SHP77 (cell line): ENCODE measurements at regions not wholly inside any gene's neighbourhood (a gene's known extent, or its start where the extent isn't known, plus 50 kb on each side); places are given as distances from the start of the nearest gene placed in this dataset.
A peak's percentile ranks its signal among the peaks of the same experiment; 100 is the strongest.

Source experiments
- DNase-seq, 2 experiments: peaks; one replicate each; lab custom pipeline; 2025; lab: John Stamatoyannopoulos, UW

DNA sequence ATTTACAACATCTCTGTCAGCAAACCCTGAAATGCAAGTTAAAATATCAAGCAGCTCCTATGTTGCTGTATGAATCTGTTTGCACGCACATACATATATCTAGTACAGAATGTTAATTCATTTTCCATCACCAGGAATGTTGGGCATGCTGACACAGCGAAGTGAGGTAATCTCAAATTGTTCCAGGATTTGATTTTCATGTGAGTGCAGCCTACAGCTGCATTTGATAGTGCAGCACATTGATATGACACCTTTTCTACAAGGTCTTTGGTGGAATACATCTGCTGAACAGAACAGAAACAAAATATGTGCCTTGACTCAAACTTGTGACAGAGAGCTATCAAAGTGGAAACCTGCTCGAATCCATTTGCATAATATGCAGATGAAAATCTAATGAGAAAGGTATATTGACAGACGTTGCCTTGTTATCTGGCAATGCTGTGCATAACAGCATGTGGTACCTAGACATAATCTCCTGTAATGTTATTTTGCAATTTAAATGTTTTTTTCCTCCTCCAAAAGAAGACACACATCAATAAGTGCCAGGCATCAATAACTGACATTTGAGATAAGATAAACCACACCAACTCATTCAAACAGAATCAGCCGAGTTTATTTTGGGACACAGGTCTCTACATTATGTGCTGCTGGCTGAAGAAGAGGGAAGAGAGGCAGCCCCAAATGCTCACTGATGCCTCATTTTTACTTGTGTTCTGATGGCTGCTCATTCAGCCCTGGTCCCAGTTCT, 512.2 kb downstream of the ZNF608 start:
- DNase-seq: no peak

DNA sequence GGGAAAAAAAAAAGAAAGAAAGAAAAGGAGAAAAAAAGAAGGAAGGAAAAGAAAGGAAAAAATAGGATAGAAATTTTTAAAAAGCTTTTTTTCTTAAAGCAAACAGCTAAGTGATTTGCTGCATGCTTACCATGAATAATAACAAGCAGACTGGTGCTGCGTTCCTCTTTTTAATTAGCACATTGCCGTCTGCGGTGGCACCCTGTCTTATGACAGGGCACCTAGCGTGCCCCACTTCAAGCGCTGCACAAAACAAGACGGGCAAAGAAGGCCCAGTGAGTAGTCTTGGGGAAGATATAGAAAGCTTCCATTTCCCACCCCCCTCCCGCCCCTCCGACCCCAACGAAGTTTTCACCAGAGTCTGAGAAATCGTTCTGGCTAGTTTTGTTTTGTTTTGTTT, 513.9 kb downstream of the ZNF608 start:
- no peak for DNase-seq

DNA sequence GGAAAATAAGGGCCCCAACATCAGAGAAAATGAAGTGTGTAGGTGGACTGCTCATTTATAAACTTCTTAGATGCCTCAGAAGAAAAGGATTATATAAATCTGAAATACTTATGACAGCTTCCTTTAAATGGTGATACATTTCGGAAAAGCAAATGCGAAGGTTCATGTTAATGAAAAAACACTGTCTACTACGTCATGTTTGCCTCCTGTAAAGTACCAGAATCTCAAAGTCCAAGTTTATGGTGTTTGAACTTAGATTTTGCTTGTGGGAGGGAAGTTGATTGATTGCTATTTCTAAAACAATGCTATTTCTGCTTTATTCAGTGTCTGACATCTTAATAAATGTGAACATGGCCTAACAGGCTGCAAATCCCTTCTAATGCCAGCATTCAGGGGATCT, 514.6 kb downstream of the ZNF608 start:
- no peak for DNase-seq

DNA sequence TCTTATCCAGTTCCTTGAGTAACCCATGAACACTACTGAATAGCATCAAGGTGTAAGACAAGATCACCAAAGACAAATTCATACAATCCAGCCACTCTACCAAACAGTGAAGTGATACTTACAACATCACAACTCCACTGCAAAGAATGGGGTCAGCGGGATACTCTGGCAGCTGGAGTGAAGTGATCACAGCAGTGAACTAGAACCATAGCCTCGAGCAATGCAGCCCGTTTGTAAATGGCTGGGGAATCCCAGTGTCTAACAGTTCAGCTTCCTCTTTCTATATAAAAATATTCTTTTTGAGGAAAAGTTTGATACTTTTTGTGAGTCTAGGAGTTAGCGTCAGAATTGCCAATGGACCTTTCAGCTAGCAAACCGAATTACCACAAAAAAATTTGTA, 515.2 kb downstream of the ZNF608 start:
- DNase-seq: no peak

DNA sequence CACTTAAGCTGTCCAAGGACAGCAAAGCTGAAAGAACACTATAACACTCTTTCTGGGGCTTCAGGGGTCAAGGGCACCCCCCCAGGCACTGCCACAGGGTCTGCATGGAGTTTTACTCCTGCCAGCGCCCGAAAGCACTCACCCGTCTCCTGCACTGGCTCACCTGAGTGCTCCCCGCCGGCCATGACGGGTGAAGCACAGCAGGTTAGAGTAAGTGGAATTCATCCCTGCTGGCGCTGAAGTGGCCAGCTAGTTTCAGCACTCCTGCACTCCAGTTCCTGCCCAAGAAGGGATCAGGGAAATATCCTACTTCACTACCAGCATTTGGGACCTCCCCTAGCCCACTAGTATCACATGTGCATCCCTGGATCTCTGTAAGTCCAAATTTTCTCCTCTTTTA, 516.0 kb downstream of the ZNF608 start:
- no peak for DNase-seq

DNA sequence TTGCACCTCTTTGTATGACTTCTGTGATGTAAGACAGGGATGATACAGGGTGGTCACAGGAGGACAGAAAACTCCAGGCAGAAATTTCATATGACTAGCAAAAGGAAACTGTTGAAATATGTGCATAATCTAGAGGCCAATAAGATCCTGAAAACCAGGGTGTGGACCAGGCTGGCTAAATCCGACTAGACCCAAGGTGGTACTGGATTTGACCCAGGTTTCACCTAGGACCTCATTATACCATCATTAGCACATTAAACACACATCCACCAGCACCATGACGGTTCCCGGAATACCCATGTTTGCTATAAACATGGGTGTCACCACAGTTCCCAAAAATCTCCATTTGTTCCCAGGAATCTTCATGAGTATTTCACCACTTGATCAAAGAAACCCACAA, 517.1 kb downstream of the ZNF608 start:
- DNase-seq: no peak

DNA sequence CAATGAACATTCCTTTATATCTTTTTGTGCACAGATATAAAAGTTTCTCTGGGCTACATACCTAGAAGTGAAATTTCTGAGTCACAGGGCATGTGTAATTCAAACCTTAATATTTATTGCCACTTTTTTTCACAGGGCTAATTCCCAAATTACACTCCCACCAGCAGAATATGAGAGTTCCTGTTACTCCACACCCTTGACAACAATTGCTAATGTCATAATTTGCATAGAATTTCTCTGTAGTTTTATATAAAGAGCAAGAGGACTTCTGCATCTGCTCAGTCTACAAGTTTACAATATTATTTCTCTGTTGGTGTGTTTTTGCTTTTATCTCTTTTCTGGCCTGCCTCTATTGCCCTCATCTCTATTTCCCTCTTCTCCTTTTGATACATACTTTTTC, 518.5 kb downstream of the ZNF608 start:
- no peak for DNase-seq

DNA sequence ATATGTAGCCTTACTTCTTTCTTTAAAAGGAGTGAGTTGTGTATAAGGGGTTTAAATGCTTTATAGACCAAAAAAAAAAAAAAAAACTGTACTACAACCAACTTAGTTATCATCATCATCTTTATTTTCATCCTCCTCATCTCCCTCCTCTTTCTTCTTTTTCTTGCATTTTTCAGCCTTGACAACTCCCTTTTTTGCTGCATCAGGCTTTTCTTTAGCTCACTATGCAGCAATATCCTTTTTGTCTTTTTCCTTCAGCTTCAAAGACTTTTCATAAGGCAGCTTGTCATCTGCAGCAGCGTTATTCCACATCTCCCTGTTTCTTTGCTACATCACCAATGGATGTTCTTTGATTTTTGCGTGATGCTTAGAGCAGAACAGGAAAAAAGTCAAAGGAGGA, 526.0 kb downstream of the ZNF608 start:
- no peak for DNase-seq

DNA sequence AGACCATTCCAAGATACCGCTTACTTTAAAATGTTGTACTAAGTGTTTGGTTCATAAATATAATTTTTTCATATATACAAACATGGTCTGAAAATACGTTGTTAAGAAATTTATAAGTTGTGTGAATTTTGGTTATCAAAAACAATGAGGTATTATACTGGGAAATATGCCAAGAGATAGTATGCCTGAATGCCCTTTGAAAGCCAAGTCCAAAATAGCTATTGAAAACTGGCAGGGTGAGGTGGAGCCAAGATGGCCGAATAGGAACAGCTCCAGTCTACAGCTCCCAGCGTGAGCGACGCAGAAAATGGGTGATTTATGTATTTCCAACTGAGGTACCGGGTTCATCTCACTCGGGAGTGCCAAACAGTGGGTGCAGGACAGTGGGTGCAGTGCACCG, 533.5 kb downstream of the ZNF608 start:
- DNase-seq: no peak

DNA sequence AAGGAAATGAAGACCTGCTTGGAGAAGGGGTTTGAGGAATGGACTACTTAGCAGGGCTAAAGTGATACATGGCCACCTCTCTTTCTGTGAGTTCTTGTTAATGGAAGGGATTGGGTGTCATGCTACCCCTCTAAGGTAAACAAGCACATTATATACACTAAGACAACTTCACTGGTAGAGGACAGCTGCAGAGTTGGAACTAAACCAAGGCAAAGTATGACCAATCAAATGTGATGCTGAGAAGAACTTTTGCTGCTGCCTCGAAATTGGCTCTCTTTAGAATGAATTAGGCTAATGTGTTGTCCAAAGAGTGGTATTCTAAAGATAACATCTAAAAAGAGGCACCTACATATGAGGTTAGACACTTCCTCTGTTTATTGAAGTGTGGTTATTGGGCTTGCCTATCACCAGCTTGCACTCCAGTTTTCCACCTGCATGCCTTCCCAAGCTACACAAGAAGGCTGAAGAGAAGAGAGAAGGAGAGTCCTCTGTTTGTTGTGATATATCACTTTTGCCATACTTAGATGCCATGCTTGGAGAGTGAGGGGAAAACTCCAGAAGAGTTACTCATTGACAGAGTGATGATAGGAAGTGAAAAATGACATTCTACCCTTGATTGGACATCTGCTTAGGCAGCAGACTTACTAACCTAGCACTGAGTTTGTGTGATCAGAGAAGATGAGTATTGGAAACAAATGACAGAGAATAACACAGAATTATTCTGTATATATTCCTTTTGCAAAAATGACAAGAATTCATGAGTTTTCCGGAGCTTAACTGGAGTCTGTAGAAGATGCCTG, 536.1 kb downstream of the ZNF608 start:
- DNase-seq: peak in 1 of 2 experiments; percentile 1

DNA sequence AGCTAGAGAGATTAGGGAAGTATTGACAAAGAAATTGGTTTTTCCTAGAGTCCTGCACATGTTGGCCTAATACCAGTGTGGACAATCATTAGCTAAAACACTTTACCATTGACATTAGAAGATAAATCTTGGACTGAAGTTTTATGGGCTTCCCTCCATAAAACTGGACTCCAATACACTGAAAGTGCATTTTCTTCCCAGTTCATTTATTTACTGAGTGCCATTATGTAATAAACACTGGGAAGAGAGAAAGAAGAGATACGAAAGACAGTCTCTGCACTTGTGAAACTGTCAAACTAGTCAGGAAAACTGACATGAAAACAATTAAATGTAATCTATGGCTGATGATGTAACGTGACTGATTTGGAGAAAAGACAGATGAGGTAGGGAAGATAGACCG, 539.3 kb downstream of the ZNF608 start:
- no peak for DNase-seq

DNA sequence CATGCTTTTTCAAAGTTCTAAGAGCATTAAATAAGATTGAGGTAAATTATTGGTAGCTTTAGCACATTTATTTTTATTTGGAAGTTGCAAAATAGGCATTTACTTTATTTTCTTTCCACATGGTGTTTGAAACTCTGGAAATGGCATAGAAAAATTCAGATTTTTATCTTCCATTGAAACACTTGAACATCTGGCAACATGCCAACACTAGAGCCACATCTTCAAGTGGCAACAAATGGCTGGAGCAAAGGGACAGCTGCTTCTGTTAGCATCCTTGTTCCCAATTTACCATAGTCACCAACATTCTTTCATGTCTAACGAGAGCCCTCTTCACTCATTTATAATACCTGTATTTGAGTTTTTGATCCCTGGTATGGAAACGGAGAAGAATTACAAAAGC, 539.9 kb downstream of the ZNF608 start:
- DNase-seq: peak in 1 of 2 experiments; percentile 40

DNA sequence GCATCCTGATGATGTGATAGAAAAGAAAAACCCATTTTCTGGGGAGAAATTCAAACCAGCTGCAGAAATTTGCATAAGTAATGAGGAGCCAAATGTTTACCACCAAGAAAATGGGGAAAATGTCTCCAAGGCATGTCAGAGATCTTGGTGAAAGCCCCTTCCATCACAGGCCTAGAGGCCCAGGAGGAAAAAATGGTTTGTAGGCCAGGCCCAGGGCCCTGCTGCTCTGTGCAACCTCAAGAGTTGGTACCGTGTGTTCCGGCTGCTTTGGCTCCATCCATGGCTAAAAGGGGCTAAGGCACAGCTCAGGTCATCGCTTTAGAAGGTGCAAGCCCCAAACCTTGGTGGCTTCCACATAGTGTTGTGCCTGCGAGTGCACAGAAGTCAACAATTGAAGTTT, 543.1 kb downstream of the ZNF608 start:
- DNase-seq: no peak

DNA sequence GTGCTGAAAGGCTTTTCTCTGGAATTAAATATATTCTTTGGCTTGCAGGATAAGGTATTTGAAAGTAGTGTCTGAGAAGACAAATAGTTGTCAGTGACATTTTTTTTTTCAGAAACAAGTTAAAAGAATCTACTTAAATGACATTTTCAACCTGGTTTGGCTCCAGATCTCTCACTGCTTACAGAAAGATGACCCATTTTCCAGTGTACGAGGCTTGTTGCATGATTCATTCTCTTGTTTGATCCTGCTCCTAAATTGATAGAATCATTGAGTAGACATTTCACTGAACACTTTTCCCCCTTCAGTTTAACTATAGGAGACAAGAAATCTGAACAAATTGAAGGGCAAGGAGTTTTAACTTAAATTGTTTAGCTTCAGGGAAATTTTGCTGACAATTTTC, 546.1 kb downstream of the ZNF608 start:
- DNase-seq: no peak

DNA sequence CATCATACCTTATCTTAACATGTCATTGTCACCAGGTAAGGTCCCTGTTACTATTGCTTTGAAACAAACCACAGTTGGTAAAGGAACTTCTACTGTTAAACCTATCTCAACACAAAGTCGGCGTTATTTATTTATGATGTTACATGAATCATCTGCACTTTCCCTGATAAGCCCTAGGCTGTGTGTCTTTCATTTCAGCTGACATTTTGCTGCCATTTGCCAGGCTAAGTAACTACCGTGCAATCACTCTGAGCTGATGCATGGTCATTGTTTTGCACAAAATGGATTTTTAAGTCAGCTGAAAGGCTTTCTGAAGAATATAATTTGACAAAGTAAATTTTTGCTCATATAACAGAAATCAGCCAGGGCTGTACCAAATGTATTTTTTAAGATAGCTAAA, 546.5 kb downstream of the ZNF608 start:
- no peak for DNase-seq

DNA sequence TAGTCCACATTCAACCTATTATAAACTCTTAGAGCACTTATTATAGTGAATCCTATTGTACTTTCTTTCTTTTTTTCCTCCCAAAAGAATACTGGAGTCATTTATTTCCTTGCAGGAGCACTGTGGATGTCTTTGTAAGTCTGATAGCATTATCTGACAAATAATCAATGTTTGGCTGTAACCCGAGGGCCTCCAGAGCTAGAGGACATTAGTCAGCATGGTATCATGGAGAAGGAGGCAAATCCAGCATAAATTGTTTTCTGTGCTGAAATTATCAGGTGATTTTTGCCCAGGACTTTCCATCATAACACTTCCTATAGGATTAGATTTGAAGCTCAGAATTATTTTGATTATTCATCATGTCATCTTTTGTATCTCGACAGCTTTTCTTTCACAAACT, 551.0 kb downstream of the ZNF608 start:
- DNase-seq: no peak

DNA sequence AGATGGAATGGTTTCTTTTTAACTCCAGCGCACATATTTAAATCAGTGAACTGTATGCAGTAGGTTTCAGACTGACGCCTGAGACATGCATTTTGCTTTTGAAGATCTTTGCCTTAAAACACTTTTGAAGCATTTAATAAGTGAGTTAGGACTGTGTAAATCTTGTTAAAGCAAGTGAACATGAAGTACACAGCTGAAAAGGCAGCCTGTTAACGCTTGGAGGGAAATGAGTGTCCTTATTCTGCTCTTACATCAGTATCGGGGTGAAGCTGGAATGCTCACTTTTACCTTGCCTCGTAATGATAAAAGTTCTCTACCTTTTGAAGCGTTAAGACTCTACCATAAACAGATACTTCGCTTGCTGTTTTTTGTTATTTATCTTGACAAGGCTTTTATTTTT, 552.2 kb downstream of the ZNF608 start:
- no peak for DNase-seq

DNA sequence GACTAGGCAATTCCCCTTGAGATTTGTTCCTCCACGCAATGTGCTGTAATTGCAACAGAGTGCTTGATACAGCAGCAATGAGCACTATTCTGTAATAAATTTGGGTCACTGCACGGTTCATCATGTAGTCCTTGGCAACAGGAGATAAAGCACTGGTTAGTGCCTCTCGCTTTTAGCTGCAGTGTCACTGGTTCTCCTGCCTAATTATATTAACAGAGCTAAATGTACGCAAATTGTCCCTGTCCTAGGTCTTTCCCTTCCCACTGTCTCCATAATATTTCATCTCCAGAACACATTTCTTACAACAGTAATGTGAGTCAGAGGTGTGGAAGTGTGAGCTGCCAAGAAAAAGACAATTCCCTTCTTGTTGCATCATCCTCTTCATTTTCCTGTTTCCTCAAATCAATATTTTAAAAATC, 553.1 kb downstream of the ZNF608 start:
- DNase-seq: no peak

DNA sequence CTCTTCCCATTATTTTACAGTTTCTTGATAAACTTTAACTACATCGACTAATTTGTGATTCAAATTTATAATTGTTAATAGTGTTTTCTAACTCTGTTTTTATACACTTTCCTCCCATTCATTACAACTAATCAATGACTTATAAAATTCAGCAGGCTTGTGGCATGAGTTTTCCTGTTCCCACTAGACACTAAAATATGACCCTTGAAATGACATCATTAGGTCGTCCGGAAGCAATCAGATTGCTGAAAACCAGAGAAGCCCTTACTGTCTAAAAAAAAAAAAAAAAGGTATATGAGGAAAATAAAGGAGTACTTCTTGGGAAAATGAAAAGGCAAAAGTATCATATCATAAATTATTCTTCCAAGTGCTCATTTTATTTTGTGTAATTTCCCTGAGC, 553.7 kb downstream of the ZNF608 start:
- no peak for DNase-seq

DNA sequence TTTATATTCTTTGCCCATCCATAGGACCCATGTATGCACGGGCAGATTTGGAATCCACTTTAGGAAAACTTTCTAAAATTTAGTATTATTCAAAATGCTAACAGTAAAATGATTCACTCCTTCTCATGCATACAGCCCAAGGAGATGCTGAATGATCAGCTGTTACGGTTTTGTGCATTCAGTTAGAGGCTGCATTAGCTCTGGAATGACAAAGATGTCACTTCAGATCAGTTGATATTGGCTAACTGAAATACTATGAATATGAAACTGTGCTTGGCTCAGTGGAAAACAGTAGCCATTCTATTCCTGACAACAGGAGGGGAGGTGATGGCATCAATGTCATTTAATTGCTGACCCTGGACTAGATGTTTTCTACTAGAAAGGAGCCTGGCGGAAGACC, 560.7 kb downstream of the ZNF608 start:
- DNase-seq: no peak

DNA sequence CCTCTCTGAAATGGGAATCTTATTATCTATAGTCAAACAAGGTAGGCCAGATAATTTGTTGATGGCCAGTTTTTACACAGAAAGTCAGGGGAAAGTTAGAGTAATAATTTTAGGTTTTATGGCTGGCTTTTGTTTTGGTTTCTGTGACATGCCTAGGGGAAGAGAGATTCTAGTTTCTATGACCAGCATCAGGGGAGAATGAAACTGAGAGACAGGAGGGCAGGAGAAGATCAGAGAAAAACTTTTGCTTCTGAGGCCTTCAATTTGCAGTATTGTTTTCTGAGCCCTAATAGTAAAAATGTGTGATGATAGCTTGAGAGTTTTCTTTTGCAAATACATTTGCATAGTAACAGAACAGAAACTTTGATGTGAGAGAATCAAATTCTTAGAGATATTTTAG, 564.3 kb downstream of the ZNF608 start:
- no peak for DNase-seq

DNA sequence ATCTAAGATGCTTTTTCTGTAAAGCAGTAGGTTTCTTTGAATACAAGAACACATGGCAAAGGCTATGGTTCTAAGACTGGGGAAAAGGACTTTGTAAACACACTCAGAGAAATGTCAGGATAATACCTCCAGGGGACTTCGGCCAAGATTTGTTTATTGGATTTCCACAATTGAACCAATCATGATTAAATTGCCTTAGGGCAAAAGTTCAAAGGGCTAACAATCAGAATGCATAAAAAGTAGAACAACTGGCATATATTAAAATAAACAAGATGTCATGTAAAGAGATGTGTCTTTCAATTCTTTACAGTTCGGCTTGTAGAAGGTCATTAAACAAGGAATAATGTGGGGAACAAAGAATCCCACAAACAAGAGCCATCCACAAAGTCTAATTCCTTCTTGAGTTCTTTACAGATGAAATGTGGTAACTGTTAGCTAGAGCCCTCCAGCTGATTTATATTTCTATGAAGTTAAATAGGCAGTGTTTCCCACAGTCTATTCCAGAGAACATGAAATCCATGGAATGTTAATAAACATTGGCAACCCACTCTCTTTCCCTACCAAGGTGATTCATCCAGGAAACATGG, 565.5 kb downstream of the ZNF608 start:
- no peak for DNase-seq

DNA sequence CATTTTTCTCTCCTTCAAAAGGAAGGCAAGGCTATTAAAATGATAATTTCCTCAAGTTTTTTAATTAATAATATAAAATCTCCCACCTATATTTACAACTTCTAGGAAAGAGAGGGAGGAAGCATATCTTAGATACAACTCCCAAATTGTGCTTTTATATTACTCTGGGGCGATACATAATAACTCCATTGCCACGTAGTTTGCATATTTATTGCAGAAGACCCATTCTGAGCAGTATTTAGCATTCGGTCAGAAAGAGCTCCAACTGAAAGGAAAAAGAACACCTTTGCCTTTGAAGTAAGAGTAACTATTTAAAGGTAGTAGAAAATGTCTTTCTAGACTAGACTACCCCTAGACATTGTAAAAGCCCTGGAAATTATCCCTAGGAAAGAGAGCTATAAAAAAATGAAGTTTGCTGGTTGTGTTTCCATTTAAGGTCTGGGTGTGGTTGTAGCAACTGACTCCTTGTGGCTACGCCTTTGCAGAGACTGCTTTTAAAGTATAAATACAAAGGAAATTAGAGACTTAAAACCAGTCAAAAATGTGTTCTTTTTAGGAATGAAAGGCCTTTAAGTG, 566.1 kb downstream of the ZNF608 start:
- no peak for DNase-seq
